ENCODE measurements at regions not wholly inside any gene's neighbourhood (a gene's known extent, or its start where the extent isn't known, plus 50 kb on each side); places are given as distances from the start of the nearest gene placed in this dataset.

- no peak for TF ChIP-seq CTCF (IDR thresholded peaks at IDR 0.05)
- TF ChIP-seq POLR2A (IDR thresholded peaks at IDR 0.05) = no peak
Measured at GRCh38 chr12:9361879-9362326, 153.7 kb upstream of the PZP start.
